ENCODE measurements at regions not wholly inside any gene's neighbourhood (a gene's known extent, or its start where the extent isn't known, plus 50 kb on each side); places are given as distances from the start of the nearest gene placed in this dataset.
"Not testable (repeated sequence)": the region's sequence is repeated elsewhere in the genome, so short reads cannot be mapped to it uniquely, and the experiment has no call there.

GRCh38 chr5:93953442-93953841, 212.0 kb upstream of the POU5F2 start:
- no peak overlapping the region for H3K27ac Mint-ChIP-seq
- no peak for DNase-seq

GRCh38 chr5:93941897-93942296, 200.5 kb upstream of the POU5F2 start:
- POLR2A ChIA-PET, result no interaction called here
- Mint-ChIP-seq H3K4me3 (no peak overlapping the region), H3K27ac (no peak overlapping the region), H3K36me3 (peaks cover 5% of the 10 kb centered on the region), H3K27me3 (no peaks in the 10 kb centered on the region), H3K9me3 (no peaks in the 10 kb centered on the region), H3K4me1 (peaks cover 5% of the 10 kb centered on the region)
- no peak for ATAC-seq (ENCODE audit: low read depth)
- no peak for DNase-seq

More at GRCh38 chr5:93953442-93953841, 212.0 kb upstream of the POU5F2 start:
- no peak for ATAC-seq (ENCODE audit: low read depth)
- Mint-ChIP-seq H3K4me1 (no peaks in the 10 kb centered on the region), H3K4me3 (no peak overlapping the region), H3K27me3 (no peaks in the 10 kb centered on the region), H3K36me3 (peaks cover 21% of the 10 kb centered on the region), H3K9me3 (peaks cover 1% of the 10 kb centered on the region)
- POLR2A ChIA-PET, result no interaction called here

GRCh38 chr5:93933269-93933668, 191.9 kb upstream of the POU5F2 start:
- ATAC-seq (ENCODE audit: low read depth); DNase-seq; H3K4me1 Mint-ChIP-seq; POLR2A ChIA-PET; H3K4me3 Mint-ChIP-seq; H3K9me3 Mint-ChIP-seq; H3K27me3 Mint-ChIP-seq; H3K27ac Mint-ChIP-seq; H3K36me3 Mint-ChIP-seq: not testable (repeated sequence)

GRCh38 chr5:93930098-93930497, 188.7 kb upstream of the POU5F2 start:
- Mint-ChIP-seq H3K27ac (no peak overlapping the region), H3K4me1 (no peaks in the 10 kb centered on the region), H3K4me3 (no peak overlapping the region), H3K36me3 (peaks cover 7% of the 10 kb centered on the region), H3K9me3 (no peaks in the 10 kb centered on the region), H3K27me3 (no peaks in the 10 kb centered on the region)
- DNase-seq (no peak), ATAC-seq (ENCODE audit: low read depth) (no peak)
- POLR2A ChIA-PET, result no interaction called here

GRCh38 chr5:93929131-93929530, 187.7 kb upstream of the POU5F2 start:
- ATAC-seq (ENCODE audit: low read depth) (no peak), DNase-seq (no peak)
- Mint-ChIP-seq H3K9me3 (no peaks in the 10 kb centered on the region), H3K36me3 (peaks cover 7% of the 10 kb centered on the region), H3K27ac (no peak overlapping the region), H3K4me3 (no peak overlapping the region), H3K27me3 (no peaks in the 10 kb centered on the region), H3K4me1 (no peaks in the 10 kb centered on the region)
- POLR2A ChIA-PET, result no interaction called here

GRCh38 chr5:93926831-93927620, 185.6 kb upstream of the POU5F2 start:
- POLR2A ChIA-PET, result no interaction called here
- peaks cover 3% of the 10 kb centered on the region for H3K36me3 Mint-ChIP-seq
- no peak overlapping the region for H3K27ac Mint-ChIP-seq
- no peaks in the 10 kb centered on the region for H3K9me3 Mint-ChIP-seq
- DNase-seq, result no peak
- no peaks in the 10 kb centered on the region for H3K4me1 Mint-ChIP-seq
- ATAC-seq (ENCODE audit: low read depth), result no peak
- no peak overlapping the region for H3K4me3 Mint-ChIP-seq
- H3K27me3 Mint-ChIP-seq, result no peaks in the 10 kb centered on the region

- no peak for ATAC-seq (ENCODE audit: low read depth)
- POLR2A ChIA-PET, result no interaction called here
- peaks cover 1% of the 10 kb centered on the region for H3K36me3 Mint-ChIP-seq
These were observed 183.9 kb upstream of the POU5F2 start for GRCh38 chr5:93925321-93925720.

GRCh38 chr5:93924628-93925027, 183.2 kb upstream of the POU5F2 start:
- DNase-seq (no peak), ATAC-seq (ENCODE audit: low read depth) (no peak)
- Mint-ChIP-seq H3K27me3 (no peaks in the 10 kb centered on the region), H3K9me3 (no peaks in the 10 kb centered on the region), H3K4me3 (no peak overlapping the region), H3K4me1 (no peaks in the 10 kb centered on the region), H3K27ac (no peak overlapping the region), H3K36me3 (peaks cover 1% of the 10 kb centered on the region)
- POLR2A ChIA-PET, result no interaction called here

More at GRCh38 chr5:93925321-93925720, 183.9 kb upstream of the POU5F2 start:
- Mint-ChIP-seq H3K9me3 (no peaks in the 10 kb centered on the region), H3K4me3 (no peak overlapping the region), H3K27me3 (no peaks in the 10 kb centered on the region), H3K4me1 (no peaks in the 10 kb centered on the region), H3K27ac (no peak overlapping the region)
- no peak for DNase-seq

GRCh38 chr5:93922551-93922950, 181.2 kb upstream of the POU5F2 start:
- POLR2A ChIA-PET, result no interaction called here
- DNase-seq, result no peak
- H3K9me3 Mint-ChIP-seq, result no peaks in the 10 kb centered on the region
- ATAC-seq (ENCODE audit: low read depth), result no peak
- H3K4me3 Mint-ChIP-seq, result no peak overlapping the region
- no peak overlapping the region for H3K27ac Mint-ChIP-seq
- H3K4me1 Mint-ChIP-seq, result no peaks in the 10 kb centered on the region
- no peaks in the 10 kb centered on the region for H3K27me3 Mint-ChIP-seq
- H3K36me3 Mint-ChIP-seq, result peaks cover 1% of the 10 kb centered on the region

- H3K27ac Mint-ChIP-seq, result no peak overlapping the region
- no peak for ATAC-seq (ENCODE audit: low read depth)
- POLR2A ChIA-PET, result no interaction called here
These were observed 179.6 kb upstream of the POU5F2 start for GRCh38 chr5:93921001-93921400.

GRCh38 chr5:93916872-93917271, 175.5 kb upstream of the POU5F2 start:
- Mint-ChIP-seq H3K9me3 (no peaks in the 10 kb centered on the region), H3K27me3 (no peaks in the 10 kb centered on the region), H3K4me3 (no peak overlapping the region), H3K27ac (no peak overlapping the region), H3K4me1 (peaks cover 1% of the 10 kb centered on the region), H3K36me3 (peaks cover 3% of the 10 kb centered on the region)
- POLR2A ChIA-PET, result no interaction called here
- no peak for ATAC-seq (ENCODE audit: low read depth)
- no peak for DNase-seq

More at GRCh38 chr5:93921001-93921400, 179.6 kb upstream of the POU5F2 start:
- Mint-ChIP-seq H3K4me1 (no peaks in the 10 kb centered on the region), H3K4me3 (no peak overlapping the region), H3K27me3 (no peaks in the 10 kb centered on the region), H3K9me3 (no peaks in the 10 kb centered on the region), H3K36me3 (peaks cover 1% of the 10 kb centered on the region)
- no peak for DNase-seq

GRCh38 chr5:93915142-93915553, 173.7 kb upstream of the POU5F2 start:
- peaks cover 1% of the 10 kb centered on the region for H3K4me1 Mint-ChIP-seq
- POLR2A ChIA-PET, result no interaction called here
- DNase-seq, result no peak
- H3K9me3 Mint-ChIP-seq, result no peaks in the 10 kb centered on the region
- no peak overlapping the region for H3K4me3 Mint-ChIP-seq
- ATAC-seq (ENCODE audit: low read depth), result no peak
- no peak overlapping the region for H3K27ac Mint-ChIP-seq
- H3K27me3 Mint-ChIP-seq, result no peaks in the 10 kb centered on the region
- peaks cover 1% of the 10 kb centered on the region for H3K36me3 Mint-ChIP-seq

- POLR2A ChIA-PET, result no interaction called here
- Mint-ChIP-seq H3K36me3 (peaks cover 1% of the 10 kb centered on the region), H3K4me3 (no peak overlapping the region), H3K27ac (no peak overlapping the region), H3K4me1 (peaks cover 1% of the 10 kb centered on the region), H3K9me3 (no peaks in the 10 kb centered on the region), H3K27me3 (no peaks in the 10 kb centered on the region)
- no peak for ATAC-seq (ENCODE audit: low read depth)
- no peak for DNase-seq
These were observed 170.2 kb upstream of the POU5F2 start for GRCh38 chr5:93911609-93912008.

- H3K36me3 Mint-ChIP-seq, result no peaks in the 10 kb centered on the region
- H3K9me3 Mint-ChIP-seq, result no peaks in the 10 kb centered on the region
- ATAC-seq (ENCODE audit: low read depth) (no peak), DNase-seq (no peak)
- no peaks in the 10 kb centered on the region for H3K4me1 Mint-ChIP-seq
- H3K27me3 Mint-ChIP-seq, result no peaks in the 10 kb centered on the region
- no peak overlapping the region for H3K27ac Mint-ChIP-seq
- H3K4me3 Mint-ChIP-seq, result no peak overlapping the region
- POLR2A ChIA-PET, result no interaction called here
These were observed 168.0 kb upstream of the POU5F2 start for GRCh38 chr5:93909356-93909755.

Data from activated naive CD8-positive, alpha-beta T cell treated with anti-CD3 and anti-CD28 coated beads, Interleukin-2, amount 10 ng/mL, durations not matched to agents 7 days and 5 days (primary cell).